Hepatocyte (in vitro differentiated cells): ENCODE measurements at regions not wholly inside any gene's neighbourhood (a gene's known extent, or its start where the extent isn't known, plus 50 kb on each side); places are given as distances from the start of the nearest gene placed in this dataset.

Experiments
- DNase-seq: peaks from one replicate; pipeline ENCODE4 v3.0.0-alpha.2; 2016; ENCODE audit warnings: low spot score
- H2AFZ ChIP-seq: fragments of 200-600 bp; sonication (generic); 2 replicates; pipeline ENCODE4 v1.6.0; 2016; ENCODE audit warnings: antibody characterized with exemption, mild to moderate bottlenecking
- H3K27ac ChIP-seq: fragments of 200-600 bp; sonication (generic); 2 replicates; pipeline ENCODE4 v1.5.1; 2016; ENCODE audit warnings: mild to moderate bottlenecking
- H3K27me3 ChIP-seq: fragments of 200-600 bp; sonication (generic); 2 replicates; pipeline ENCODE4 v1.6.1; 2016
- H3K36me3 ChIP-seq: fragments of 200-600 bp; sonication (generic); replicated peaks from 2 replicates; pipeline ENCODE4 v1.5.1; 2016; ENCODE audit warnings: low read depth; ENCODE audit not compliant: insufficient read depth
- H3K4me1 ChIP-seq: fragments of 200-600 bp; sonication (generic); 2 replicates; pipeline ENCODE4 v1.5.1; 2016; ENCODE audit warnings: mild to moderate bottlenecking, moderate library complexity; ENCODE audit not compliant: insufficient read depth
- H3K4me2 ChIP-seq: fragments of 200-600 bp; sonication (generic); 2 replicates; pipeline ENCODE4 v1.6.0; 2016
- H3K4me3 ChIP-seq: fragments of 200-600 bp; sonication (generic); 2 replicates; pipeline ENCODE4 v1.5.1; 2016; ENCODE audit warnings: mild to moderate bottlenecking
- H3K79me2 ChIP-seq: fragments of 200-600 bp; sonication (generic); 2 replicates; pipeline ENCODE4 v1.6.0; 2017; ENCODE audit warnings: mild to moderate bottlenecking
- H3K9me2 ChIP-seq: fragments of 200-600 bp; sonication (generic); replicated peaks from 2 replicates; pipeline ENCODE4 v1.6.0; 2017; ENCODE audit warnings: mild to moderate bottlenecking; ENCODE audit not compliant: insufficient read depth
- H3K9me3 ChIP-seq: fragments of 200-600 bp; sonication (generic); 2 replicates; pipeline ENCODE4 v1.5.1; 2016; ENCODE audit warnings: low read depth, mild to moderate bottlenecking
- H4K20me1 ChIP-seq: fragments of 200-600 bp; sonication (generic); 2 replicates; pipeline ENCODE4 v1.6.0; 2016; ENCODE audit warnings: mild to moderate bottlenecking; ENCODE audit not compliant: insufficient read depth, poor library complexity, severe bottlenecking
- CTCF ChIP-seq: fragments of 200-600 bp; sonication (generic); IDR thresholded peaks from 2 replicates; pipeline ENCODE4 v1.5.1; 2016; ENCODE audit warnings: antibody characterized with exemption, mild to moderate bottlenecking; ENCODE audit not compliant: poor library complexity
- EZH2 ChIP-seq: fragments of 200-600 bp; sonication (generic); IDR thresholded peaks from 2 replicates; pipeline ENCODE4 v1.6.1; 2016; ENCODE audit warnings: antibody characterized with exemption, mild to moderate bottlenecking, borderline replicate concordance
- EZH2phosphoT487 ChIP-seq: fragments of 200-600 bp; sonication (generic); IDR thresholded peaks from one replicate; pipeline ENCODE4 v1.6.1; 2018; ENCODE audit warnings: antibody characterized with exemption, mild to moderate bottlenecking, low read depth, moderate library complexity; ENCODE audit not compliant: unreplicated experiment, severe bottlenecking
- WGBS: methylation state at CpG from one replicate; pipeline ENCODE4 v1.1.6; 2016; ENCODE audit warnings: low lambda C conversion rate; ENCODE audit errors: missing lambda C conversion rate; 5-methylcytosine and 5-hydroxymethylcytosine counted together

GRCh38 chr1:221459558-221459957, 282.3 kb downstream of the DUSP10 start:
- Histone ChIP-seq H3K9me2 (no peaks in the 10 kb centered on the region), H3K4me3 (no peak overlapping the region), H4K20me1 (no peaks in the 10 kb centered on the region), H3K79me2 (no peaks in the 10 kb centered on the region), H3K9me3 (no peaks in the 10 kb centered on the region), H3K4me1 (peaks cover 12% of the 10 kb centered on the region), H3K4me2 (no peak overlapping the region), H2AFZ (no peak overlapping the region), H3K27me3 (no peaks in the 10 kb centered on the region), H3K36me3 (no peaks in the 10 kb centered on the region), H3K27ac (no peak overlapping the region)
- WGBS, result 81% methylated on average over 1 of the region's 1 CpG
- DNase-seq, result no peak
- TF ChIP-seq EZH2, result no peak
- TF ChIP-seq EZH2phosphoT487, result no peak
- no peak for TF ChIP-seq CTCF

GRCh38 chr1:221462345-221462744, 279.5 kb downstream of the DUSP10 start:
- 74% methylated on average over 1 of the region's 1 CpG for WGBS
- peaks cover 12% of the 10 kb centered on the region for H3K4me1 ChIP-seq
- no peaks in the 10 kb centered on the region for H3K36me3 ChIP-seq
- no peak for TF ChIP-seq EZH2phosphoT487
- no peak for TF ChIP-seq CTCF
- no peak overlapping the region for H3K27ac ChIP-seq
- DNase-seq, result no peak
- no peaks in the 10 kb centered on the region for H3K9me3 ChIP-seq
- no peak overlapping the region for H2AFZ ChIP-seq
- no peaks in the 10 kb centered on the region for H3K79me2 ChIP-seq
- H3K27me3 ChIP-seq, result no peaks in the 10 kb centered on the region
- no peak overlapping the region for H3K4me3 ChIP-seq
- H3K4me2 ChIP-seq, result no peak overlapping the region
- H4K20me1 ChIP-seq, result no peaks in the 10 kb centered on the region
- H3K9me2 ChIP-seq, result no peaks in the 10 kb centered on the region

- Histone ChIP-seq H3K27me3 (no peaks in the 10 kb centered on the region), H3K36me3 (no peaks in the 10 kb centered on the region), H2AFZ (no peak overlapping the region), H3K9me2 (no peaks in the 10 kb centered on the region), H4K20me1 (no peaks in the 10 kb centered on the region), H3K79me2 (no peaks in the 10 kb centered on the region), H3K4me1 (no peaks in the 10 kb centered on the region), H3K4me2 (no peak overlapping the region), H3K27ac (no peak overlapping the region), H3K4me3 (no peak overlapping the region), H3K9me3 (no peaks in the 10 kb centered on the region)
- 91% methylated on average over 6 of the region's 6 CpGs for WGBS
- TF ChIP-seq CTCF (no peak), EZH2phosphoT487 (no peak)
- DNase-seq, result no peak
Measured at GRCh38 chr1:221468546-221468945, 273.3 kb downstream of the DUSP10 start.

GRCh38 chr1:221469476-221469875, 272.4 kb downstream of the DUSP10 start:
- TF ChIP-seq EZH2, result no peak
- TF ChIP-seq EZH2phosphoT487, result no peak
- 66% methylated on average over 3 of the region's 3 CpGs for WGBS

More at GRCh38 chr1:221469476-221469875, 272.4 kb downstream of the DUSP10 start:
- Histone ChIP-seq H3K9me2 (no peaks in the 10 kb centered on the region), H3K27me3 (no peaks in the 10 kb centered on the region), H3K9me3 (no peaks in the 10 kb centered on the region), H4K20me1 (no peaks in the 10 kb centered on the region), H3K4me1 (no peaks in the 10 kb centered on the region), H3K36me3 (no peaks in the 10 kb centered on the region), H3K4me3 (no peak overlapping the region), H3K79me2 (no peaks in the 10 kb centered on the region), H3K27ac (no peak overlapping the region), H3K4me2 (no peak overlapping the region), H2AFZ (no peak overlapping the region)
- no peak for DNase-seq
